NCI-H446 (cell line): ENCODE measurements at regions not wholly inside any gene's neighbourhood (a gene's known extent, or its start where the extent isn't known, plus 50 kb on each side); places are given as distances from the start of the nearest gene placed in this dataset.
A peak's percentile ranks its signal among the peaks of the same experiment; 100 is the strongest.
"Not testable (repeated sequence)": the region's sequence is repeated elsewhere in the genome, so short reads cannot be mapped to it uniquely, and the experiment has no call there.

ENCODE experiments used
- DNase-seq, 2 experiments: peaks; one replicate each; lab custom pipeline; 2025; lab: John Stamatoyannopoulos, UW

DNA sequence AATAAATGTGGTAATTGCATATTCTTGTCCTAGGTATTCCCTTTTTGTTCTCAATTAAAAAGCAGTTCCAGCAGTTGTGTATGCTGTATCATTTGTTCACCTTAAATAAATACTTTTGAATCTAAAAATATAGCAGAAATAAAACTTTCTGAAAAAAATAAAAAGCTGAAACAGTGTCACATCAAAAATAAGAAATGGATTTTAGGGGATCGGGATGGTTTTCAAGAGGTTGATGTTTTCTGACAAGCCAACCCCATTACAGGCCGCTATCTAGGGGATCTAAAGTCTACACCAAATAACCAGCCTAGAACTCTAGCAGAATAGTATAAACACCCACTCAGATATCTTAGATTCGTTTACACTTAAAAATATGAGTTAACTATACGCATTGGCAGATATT, 95.4 kb upstream of the MAML3 start:
- DNase-seq = peak; percentile 20 to 58

- no peak for DNase-seq
These were observed 93.3 kb upstream of the MAML3 start for GRCh38 chr4:140247237-140247636.

GRCh38 chr4:140246216-140246615, 92.2 kb upstream of the MAML3 start:
- DNase-seq = peak; percentile 50 to 82

GRCh38 chr4:140244328-140244727, 90.3 kb upstream of the MAML3 start:
- DNase-seq = no peak

GRCh38 chr4:140243278-140243753, 89.3 kb upstream of the MAML3 start:
- peak; percentile 22 to 61 for DNase-seq

GRCh38 chr4:140242357-140243277, 88.6 kb upstream of the MAML3 start:
- DNase-seq = no peak

DNA sequence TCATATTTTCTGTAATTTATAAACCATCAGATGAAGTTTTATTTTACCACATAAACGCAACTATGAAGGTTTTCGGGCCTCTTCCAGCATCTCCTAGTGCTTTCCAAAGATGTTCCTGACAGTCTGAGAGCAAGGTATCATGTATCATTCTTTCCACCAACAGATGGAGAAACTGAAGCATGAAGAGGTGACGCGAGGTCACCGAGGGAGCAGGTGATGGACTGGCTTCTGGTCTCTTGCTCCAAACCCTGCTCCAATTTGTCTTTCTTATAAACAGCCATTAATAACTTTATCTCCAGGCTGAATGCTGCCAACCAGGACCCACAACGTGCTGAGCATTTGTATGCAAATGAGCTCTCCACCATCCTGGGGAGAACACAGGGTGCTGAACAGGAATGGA, 86.3 kb upstream of the MAML3 start:
- peak in 1 of 2 experiments; percentile 41 for DNase-seq

- no peak for DNase-seq
These were observed 85.3 kb upstream of the MAML3 start for GRCh38 chr4:140239311-140239710.

DNA sequence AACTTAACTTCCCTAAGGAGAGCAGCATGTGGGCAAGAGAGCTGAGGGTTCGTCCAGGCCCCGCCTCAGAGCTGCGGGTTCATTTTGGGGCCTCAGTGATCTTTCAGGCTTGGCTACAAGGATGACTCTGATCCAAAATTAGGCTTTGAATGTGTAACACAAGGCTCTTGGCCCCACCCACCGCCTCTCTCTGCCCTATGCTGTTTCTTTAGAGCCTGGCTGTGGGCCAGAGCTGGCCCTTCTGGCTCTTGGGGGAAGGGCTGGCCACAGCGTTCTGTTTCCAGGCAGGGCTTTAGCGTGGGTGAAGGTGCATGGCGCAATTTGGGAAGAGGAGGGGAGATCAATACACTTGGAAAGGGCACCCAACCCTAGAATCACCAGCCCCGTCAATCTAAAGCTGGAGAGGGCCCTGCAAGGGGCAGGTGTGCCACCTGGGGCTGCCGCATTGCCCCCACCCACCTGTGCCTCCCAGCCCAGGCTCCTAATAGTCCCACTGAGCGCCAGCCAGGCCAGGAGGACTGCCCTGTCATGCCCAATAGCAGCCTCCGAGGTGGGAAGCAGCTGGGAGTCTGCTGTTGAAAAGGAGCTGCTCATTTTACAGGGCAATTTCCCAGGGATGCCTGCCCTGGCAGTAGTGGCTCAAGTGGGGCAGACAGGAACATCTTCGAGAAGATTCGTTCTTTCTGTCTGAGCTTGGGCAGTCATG, 84.5 kb upstream of the MAML3 start:
- DNase-seq = peak; percentile 93 to 97

DNA sequence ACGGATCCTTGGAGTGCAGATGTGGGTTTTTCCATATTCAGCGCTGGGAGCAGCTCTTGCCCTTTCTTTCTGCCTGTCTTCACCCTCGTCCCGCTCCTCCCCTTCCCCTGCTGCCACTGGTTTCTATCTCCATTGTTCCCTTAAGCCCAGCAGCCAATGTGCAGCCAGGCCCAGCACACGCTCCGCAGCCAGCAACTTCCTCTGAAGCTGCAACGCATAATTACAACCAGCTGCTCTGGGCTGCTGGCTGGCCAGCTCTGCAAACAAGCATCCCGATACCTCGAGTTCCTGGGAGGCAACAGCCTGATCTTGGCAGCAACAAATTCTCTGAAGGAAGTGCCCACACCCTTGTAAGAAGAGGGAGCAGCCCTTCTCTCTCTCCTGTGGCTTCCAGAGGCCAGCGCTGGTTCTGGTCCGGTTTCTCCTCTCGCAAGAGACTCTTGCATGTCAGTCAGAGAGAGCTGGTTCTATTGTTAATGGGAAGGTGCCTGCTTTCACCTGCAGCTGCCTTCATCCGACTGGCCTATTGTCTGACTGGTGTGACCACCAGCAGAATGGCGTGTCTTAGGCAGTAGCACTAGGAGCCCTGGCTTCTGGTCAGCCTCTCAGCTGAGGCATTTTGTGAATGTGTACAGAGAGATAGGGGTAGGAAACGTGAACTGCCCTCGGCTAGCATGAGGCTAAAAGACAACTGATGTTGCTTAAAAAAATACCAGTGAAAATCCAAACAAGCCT, 83.8 kb upstream of the MAML3 start:
- peak; percentile 80 to 96 for DNase-seq

DNA sequence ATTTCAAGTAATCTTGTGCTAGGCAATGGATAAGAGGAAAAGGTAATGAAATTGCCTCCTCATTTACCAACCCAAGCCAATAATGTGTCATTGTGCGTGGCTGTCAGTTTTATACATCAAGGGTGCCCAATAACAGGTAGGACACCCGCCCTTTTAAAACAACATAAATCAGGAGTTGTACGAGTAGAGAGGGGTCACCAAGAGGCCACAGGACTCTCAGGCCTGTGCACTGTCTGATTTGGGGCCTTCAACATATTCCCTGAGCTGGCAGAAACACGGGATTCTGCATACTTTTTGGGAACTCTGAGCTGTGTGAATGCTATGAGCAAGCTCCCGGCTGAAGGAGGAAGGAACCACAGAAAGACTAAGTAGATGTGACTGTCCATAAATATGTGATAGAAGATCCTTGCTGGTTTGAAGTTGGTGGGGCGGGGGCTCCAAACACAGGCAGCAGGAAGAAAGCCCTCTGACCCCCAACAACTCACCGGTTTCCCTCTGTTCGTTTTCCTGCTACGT, 82.7 kb upstream of the MAML3 start:
- no peak for DNase-seq

DNA sequence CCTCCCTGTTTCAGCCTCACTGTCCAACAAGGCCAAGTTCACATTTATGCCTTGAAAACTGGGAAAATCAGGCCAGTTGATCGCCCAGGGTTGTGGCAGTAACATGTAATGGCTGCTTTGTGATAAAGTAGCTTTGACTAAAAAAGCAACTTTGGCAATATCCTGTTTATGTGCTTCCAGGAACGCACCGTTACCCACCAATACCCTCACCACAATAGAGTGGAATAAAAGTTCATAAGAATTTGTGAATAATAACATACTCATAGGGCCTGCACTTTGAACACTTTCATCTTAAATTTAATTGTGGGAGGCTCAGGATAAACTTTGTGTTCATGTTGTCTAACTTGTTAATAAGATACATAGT, 80.7 kb upstream of the MAML3 start:
- DNase-seq = no peak

- DNase-seq = no peak
These were observed 80.1 kb upstream of the MAML3 start for GRCh38 chr4:140233791-140234696.

- no peak for DNase-seq
These were observed 75.9 kb upstream of the MAML3 start for GRCh38 chr4:140229881-140230280.

- DNase-seq = no peak
These were observed 73.3 kb upstream of the MAML3 start for GRCh38 chr4:140227286-140227685.

GRCh38 chr4:140223056-140223810, 69.2 kb upstream of the MAML3 start:
- no peak for DNase-seq

DNA sequence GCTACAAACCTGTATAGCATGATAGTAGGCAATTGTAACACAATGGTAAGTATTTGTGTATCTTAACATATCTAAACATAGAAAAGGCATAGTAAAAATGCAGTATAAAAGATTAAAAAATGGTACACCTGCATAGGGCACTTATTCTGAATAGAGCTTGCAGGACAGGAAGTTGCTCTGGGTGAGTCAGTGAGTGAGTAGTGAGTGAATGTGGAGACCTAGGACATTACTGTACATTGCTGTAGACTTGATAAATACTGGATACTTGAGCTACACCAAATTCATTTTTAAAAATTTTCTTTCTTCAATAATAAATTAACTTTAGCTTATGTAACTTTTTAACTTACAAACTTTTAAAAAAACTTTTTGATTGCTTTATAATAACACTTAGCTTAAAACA, 68.2 kb upstream of the MAML3 start:
- no peak for DNase-seq

DNA sequence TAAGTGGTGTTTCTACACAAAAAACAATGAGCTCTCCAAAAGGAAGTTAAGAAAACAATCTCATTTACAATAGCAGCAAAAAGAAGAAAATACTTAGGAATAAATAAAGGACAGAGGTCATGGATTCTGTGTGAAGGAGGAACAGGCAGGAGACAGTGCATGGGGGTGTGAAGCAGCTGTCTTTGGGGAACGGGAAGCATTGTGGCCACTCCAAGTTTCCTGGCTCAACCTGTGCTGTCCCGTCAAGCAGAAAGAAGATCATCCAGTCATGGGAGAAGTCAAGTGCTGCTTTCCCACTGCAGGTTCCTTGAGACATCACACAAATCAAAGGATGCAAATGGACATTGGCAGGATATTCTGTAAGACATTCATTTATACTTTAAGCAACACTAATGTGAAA, 66.1 kb upstream of the MAML3 start:
- no peak for DNase-seq

DNA sequence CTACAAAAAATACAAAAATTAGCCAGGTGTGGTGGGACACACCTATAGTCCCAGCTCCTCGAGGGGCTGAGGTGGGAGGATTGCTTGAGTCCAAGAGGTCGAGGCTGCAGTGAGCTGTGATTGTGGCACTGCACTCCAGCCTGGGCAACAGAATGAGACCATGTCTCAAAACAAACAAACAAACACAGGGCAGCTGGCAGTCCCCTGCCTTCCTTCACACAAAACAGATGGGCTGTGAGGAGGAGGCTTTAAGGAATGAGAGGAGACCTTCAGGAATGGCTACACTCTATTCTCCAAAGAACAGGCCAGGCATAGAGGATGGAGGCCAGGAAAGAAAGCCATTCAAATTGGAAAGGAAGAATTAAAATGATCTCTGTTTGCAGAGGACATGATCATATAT, 65.6 kb upstream of the MAML3 start:
- DNase-seq = no peak

GRCh38 chr4:140219070-140219469, 65.1 kb upstream of the MAML3 start:
- DNase-seq = not testable (repeated sequence)
